NOMO-1 treated with dmso at 0.1 percent for 144 hours (cell line): ENCODE measurements at regions not wholly inside any gene's neighbourhood (a gene's known extent, or its start where the extent isn't known, plus 50 kb on each side); places are given as distances from the start of the nearest gene placed in this dataset.
"Not testable (repeated sequence)": the region's sequence is repeated elsewhere in the genome, so short reads cannot be mapped to it uniquely, and the experiment has no call there.

Experiments
- DNase-seq: peaks from one replicate; lab custom pipeline; 2025; ENCODE audit not compliant: unreplicated experiment; lab: John Stamatoyannopoulos, UW

DNA sequence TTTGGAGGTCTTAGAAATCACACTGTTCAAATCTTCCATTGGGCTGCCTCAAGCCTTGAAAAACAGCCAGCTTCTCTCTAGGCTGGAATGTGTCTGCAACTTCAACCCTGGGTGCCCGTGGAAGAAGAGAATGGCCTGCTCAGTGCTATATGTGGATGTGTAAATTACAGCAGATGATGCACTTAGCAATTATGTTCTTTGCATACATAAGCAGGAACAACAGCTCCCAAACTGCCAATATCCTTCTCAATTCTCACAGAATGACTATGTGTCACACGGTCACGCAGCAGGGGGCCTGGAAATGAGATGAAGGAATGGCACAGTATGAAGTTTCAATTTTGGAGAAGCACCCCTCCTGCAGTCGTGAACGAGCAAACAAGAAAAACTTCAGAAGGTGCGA, 175.2 kb upstream of the SMARCA2 start:
- no peak for DNase-seq

DNA sequence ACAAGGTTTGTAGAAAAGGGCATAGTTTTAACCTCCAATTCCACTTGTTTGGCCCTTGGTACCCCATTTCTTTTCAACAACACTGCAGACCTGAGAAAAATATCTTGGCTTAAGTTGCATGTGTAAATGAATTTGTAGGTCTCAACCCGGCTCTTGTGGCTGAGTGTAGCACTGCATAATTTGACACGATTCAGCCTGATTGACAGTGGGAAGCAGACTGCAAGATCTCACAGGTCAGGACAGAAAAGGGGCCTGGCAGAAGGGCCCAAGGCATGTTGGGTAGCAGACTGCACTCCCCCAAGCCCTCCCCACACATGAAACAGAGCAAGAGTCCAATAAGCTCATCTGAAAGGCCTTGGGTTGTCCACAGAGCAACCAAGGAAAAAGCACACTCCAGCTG, 169.7 kb upstream of the SMARCA2 start:
- no peak for DNase-seq

DNA sequence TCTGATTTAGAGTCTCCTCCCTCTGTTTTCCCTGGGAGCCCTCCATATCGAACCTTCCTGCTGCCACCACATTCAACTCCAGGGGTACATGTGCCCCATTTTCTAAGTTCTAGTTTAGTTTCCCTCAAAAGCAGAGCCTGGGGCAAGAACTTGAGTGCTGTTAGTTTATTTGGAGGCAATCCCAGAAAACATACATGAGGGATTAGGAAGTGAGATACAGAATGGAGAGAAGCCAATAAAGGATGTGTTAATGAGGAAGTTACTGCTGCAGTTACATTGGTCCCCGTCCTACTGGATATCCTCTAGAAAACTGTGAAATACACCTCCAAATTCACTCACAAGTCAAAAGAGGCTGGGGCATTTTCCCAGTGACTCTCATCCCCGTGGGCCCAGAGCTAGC, 159.4 kb upstream of the SMARCA2 start:
- no peak for DNase-seq

DNA sequence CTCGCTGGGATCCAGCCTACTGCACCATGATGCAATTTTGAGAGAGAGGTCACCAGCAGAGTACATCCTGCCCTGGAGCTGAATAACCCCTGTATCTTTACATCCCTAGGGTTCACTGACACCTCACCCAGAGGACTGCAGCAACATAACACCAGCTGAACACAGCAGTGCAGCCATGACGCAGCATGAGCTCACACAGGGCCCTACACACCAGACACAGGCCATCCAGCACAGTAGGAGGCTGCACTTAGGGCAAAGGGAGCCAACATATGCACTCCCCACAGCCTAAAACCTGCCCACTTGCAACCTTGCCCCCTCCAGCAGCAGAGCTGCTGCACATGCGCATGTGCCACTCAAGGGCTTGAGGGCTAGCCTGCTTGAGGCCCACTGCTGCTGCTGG, 157.3 kb upstream of the SMARCA2 start:
- no peak for DNase-seq

DNA sequence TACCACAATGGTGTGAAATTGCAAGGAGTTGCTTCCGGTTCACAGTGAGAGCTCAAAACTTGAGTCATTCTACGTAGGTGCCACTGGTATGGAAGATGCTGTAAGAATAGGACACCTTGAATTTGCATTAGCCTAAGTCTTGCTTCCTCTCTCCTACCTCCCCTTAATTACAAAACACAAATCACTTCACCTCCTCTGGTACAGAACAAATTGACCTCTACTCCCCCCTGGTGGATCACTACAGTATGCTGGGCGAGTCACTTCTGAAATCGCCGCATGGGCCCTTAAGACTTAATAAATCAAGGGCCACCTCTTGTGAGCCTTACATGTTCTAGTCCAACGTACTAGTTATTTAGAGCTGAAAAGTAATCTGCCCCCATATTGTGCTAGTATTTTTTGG, 145.3 kb upstream of the SMARCA2 start:
- no peak for DNase-seq

DNA sequence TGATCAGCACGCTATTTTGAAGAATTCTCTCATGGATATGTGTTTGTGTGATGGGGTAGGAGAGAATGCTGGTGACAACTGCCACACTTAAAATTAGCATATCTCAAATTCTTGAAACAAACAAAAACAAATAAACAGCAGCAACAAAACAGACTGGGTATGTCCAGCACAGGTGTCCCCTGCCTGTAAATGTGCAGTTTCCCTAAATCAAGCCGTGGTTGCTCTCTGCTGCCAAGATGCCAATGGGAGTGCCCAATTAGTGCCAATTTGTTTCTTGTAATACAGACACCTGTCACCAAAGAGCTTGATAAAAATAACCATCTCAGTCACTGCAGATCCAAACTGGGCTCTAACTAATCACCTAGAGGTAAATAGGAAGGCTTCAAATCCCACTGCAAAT, 144.2 kb upstream of the SMARCA2 start:
- no peak for DNase-seq

DNA sequence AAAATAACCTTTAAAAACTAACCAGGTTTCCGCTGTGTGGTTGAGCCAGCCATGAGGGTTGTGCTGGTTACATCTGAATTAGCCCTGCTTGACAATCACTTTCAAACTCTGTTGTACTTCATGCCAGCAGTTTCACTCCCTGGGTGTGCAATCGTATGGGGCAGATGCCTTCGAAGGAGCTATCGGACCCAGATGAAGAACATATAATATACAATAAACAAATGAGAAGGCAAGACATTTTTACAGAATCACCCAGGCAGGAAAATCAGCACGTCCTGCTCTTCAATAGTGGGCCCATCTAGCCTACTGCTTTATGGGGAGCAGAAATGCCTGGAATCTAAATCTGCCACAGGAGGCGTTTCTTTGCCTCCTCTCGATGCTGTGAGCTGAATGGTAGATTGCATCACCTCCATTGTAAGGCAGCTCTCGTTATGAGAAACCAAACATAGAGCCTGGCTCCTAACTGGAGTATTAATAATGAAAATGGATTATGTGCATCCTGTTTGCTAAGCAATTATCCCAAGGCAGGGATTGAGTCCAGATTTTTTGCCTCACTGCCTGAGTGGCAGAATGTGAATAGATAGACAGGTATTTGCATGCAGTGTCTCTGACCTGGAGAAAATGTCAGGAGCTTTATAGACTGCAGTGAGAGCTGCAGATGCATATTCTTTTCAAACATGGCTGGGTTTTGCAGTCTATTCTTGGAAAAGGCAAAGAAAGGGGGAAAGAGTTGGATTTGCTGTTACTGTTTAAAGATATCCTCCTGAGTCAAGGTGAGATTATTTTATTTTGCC, 143.3 kb upstream of the SMARCA2 start:
- DNase-seq: no peak

DNA sequence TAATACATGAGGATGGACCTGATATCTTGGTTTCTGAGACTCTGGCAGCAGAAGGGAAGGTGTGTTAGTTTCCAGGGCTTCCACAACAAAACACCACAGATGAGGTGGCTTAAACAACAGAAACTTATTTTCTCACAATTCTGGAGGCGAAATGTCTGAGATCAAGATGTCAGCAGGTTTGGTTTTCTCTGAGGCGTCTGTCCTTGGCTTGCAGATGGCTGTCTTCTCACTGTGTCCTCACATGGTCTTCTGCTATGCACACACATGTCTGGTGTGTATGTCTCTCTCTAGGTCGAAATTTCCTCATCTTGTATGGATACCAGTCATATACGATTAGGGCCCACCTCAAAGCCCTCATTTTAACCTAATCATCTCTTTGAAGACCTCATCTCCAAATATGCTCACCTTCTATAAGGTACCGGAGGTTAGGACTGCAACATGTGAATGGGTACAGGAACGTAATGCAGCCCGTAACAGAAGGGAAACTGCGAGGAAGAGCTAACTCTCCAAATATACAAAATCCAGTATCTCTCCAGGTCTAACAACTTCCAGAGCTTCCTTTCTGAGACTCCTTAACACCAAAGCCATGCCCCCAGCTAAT, 139.8 kb upstream of the SMARCA2 start:
- no peak for DNase-seq

DNA sequence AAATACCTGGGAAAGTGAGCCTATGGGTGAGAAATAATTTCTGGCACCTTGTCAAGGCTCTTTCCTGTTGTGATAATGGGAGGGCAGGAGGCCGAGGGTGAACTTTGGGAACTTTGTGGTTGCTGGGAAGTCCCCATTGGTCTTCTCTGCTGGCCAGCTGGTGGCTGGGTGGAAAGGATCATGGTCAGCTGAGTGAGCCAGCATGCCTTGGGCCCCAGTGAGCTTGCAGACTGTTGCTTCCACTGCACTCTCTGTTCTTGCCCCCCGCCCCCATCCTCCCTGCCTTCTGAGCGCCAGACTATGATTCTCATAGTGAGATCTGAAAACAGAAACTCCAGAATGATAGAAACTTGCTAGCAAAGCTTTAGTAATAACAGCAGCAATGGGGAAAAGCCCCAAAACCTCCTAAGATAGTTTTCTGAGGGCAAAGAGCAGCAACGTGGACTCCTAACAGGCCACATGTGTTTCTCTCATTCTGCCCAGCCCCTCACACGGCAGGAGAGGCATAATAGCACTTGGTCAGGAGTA, 139.2 kb upstream of the SMARCA2 start:
- no peak for DNase-seq

DNA sequence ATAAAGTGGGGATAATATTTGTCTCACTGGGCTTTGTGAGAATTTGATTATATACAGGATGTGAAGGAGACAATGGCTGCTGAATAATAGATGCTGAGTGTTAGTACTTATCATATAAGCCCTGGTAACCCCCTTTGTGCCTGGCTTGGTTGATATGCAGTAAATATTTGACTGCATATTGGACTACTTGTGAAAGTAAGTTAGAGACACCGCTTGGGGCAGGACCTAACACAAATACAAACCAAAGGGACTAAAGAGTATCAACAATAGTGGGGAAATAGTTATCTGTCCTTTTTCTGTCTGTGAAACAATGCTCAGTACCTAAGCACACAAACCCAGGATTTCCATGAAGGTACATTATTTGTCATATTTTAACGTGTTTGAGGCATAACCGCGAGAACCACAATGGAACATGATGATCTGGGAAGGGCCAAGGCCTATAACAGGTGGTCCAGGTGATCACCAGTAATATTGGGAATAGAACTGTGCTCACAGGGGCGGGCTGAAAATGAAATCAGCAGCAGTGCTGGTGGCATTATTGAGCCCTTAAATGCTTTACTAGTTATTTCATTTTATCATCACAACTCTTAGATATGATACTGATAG, 138.2 kb upstream of the SMARCA2 start:
- no peak for DNase-seq

DNA sequence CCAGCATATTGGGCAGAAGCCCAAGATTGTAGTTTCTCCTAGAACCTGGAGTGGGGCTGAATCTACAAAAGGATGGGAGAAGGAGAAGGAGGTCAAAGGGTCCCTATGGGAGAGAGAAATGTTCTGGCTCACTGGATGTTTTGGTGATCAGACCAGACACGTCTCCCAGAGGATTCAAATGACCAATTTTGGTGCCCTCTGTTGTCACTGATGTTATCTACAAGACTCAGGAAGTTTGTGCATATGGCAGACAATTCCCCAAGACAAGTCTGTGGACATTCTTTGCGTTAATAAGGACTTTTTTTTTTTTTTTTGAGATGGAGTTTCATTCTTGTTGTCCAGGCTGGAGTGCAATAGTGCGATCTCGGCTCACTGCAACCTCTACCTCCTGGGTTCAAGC, 137.2 kb upstream of the SMARCA2 start:
- no peak for DNase-seq

DNA sequence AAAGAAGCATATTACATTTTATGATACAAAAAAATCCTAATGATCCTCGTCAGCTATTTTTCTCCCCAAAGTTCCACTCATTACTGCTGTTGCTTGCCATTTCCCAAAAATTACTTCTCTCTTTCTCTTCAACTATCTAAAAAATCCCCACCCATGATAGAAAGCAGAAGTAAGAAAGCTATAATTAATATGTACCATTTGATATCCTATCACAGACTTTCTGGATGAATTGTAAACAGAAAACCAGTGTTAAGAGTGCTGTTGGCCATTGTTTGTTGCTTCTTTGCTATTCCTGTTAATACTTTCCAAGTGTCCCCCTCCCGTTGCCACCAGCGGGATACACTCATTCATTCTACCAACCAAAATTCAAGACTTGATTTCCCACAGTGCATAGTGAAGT, 136.3 kb upstream of the SMARCA2 start:
- DNase-seq: peak; percentile 8

DNA sequence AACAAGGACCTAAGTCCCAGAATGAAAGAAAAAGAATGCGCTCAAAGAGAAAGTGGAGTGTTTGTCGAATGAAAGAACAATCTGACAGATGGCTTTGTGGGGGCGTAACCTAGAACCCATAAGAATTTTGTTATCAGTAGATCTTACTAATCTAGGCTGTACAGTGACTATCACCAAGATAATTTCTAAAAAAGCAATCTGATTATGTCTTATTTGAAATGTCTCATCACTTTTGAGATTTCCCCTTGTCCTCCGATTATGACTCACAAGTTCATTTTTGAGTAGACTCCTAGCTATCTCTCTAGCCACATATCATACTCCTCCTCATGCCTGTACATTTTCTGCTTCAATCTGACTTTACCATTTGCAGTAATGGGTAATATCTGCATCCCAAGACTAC, 135.6 kb upstream of the SMARCA2 start:
- DNase-seq: no peak

DNA sequence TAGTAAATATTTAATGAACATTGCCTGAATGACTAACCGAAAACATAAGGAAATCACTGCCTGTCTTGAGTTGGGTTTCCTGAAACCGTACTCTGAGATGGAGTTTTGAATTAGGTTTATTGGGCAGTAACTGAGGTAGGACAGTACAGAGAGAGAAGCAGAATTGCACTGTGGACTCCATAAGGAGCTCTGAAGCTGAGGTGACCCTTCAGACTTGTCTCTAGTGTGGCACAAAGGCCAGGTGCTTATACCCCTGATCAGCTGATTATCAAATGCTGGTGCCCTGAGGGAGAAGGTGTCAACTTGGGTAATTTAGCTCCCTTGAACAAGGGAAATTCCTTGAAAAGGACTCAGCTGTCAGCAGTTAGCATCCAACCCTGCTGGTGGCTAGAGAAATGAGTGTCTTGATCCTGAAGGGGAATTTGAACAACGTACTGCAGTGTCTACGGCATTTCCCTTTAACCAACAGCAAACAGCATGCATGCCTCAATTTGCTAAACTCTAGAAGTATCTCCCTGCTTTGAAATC, 135.0 kb upstream of the SMARCA2 start:
- no peak for DNase-seq

DNA sequence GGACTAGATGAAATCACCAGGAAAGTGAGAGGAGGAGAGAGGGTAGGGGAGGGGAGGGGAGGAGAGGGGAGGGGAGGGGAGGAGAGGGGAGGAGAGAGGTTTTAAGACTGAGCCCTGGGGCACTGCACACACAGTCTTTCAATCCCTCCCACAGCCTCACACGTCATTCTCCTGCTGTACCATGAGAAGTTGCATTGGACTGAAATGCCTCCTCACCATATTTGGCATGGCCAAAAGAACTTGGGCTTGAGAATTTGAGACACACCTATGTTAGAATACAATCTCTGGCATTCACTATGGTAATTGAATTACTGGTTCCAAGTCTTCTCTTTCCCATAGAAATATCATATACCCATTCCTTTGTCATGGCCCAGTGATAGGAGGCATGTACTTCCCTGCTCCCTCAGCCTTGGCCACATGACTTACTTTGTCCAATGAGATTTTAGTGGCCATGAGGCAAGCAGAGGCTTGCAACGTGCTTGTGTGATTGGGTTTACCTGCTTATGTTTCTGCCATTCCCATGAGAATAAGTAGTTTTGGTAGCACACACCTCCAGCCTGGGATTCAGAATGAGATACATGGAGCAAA, 133.3 kb upstream of the SMARCA2 start:
- no peak for DNase-seq

DNA sequence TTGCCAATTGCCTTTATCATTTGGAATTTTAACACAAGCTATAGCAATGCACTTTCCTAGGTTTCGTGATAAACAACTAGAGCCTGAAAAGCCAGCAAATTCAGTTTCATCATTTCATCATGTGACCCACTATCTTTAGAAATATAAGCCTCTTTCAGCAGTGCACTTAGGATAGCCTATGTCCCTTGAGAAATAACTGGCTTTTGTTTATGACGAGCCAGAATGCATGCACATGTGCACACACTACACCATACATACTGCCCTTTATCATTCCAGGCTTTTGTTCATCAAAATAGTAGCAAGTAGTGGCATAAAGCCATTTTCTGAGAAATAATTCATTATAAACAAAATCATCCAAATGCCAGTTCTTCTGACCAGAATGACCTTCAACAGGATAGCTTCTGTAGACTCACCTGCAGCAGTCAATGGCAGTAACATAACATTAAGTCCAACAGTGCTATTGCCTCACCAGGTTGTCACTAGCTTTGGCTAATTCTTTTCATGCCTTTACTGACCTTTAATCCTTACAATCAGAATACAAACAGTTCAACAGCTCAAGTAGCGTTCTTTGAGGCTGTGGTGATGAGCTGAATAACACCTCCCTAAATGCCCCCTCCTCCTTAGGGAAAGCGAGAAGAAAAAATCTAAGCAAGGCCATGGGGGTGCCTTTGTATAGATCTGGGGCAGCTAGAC, 132.3 kb upstream of the SMARCA2 start:
- no peak for DNase-seq

DNA sequence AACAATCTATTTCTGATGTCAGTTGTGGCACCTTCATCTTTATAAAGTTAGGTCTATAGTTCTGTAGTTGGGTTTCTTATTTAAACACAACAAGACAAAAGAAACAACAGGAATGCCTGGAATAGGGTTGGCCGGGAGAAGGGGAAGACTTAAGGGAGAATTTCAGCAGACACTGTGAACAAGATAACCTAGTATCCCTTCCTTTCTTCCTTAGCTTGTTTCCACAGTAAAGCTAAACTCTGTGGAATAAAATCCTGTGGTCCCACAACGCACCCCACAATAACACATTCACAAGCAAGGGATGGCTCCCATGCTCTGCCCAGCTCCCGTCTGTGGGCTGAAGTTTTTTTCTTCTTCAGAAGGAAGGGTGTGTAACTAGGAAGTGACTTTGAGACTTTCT, 124.9 kb upstream of the SMARCA2 start:
- no peak for DNase-seq

DNA sequence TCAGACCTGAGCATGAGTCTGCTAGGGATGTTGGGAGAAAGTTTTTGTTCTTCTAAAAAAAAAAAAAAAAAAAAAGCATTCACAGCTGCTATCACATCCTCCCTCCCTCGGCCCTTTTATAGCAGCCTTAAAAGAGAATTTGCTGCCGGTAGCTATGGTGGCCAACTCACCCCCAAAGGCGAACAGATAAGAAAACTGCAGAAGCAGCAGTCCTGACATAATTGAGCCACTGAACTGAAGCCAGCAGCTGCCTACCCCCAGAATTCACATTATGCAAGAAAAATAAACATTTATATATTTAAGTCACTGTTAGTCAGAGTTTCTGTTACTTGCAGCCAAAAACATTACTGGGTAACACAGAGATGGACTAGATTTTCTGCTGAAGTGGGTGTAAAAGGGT, 124.3 kb upstream of the SMARCA2 start:
- DNase-seq: no peak

DNA sequence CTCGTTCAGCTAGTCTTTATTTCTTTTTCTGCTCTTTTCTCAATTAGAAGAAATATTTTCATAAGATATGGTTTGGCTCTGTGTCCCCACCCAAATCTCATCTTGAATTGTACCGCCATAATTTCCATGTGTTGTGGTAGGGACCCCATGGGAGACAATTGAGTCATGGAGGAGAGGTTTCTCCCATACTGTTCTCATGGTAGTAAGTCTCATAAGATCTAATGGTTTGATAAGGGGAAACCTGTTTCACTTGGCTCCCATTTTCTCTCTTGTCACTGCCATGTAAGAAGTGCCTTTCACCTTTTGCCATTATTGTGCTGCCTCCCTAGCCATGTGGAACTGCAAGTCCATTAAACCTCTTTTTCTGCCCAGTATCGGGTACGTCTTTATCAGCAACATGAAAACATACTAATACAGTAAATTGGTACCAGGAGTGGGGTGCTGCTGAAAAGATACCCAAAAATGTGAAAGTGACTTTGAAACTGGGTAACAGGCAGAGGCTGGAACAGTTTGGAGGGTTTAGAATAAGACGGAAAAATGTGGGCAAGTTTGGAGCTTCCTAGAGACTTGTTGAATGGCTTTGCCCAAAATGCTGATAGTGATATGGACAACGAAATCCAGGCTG, 112.0 kb upstream of the SMARCA2 start:
- DNase-seq: not testable (repeated sequence)

DNA sequence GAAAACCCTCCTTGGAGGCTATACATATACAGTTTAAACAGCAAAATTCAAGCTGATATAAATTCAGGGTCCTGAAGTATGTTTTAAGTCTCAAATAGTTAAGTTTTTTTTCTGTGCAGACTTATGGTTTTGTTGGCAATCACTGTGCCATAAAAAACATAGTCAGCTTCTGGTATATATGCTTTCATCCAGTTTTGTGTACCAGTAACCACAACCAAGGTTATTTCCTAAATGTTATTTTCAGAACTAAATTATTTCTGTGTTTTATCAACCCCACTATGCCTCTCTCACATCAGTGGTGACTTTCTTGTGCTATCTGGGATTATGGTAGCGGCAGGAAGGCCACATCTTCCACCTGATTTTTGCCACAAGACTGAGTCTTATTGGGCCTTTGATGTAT, 107.7 kb upstream of the SMARCA2 start:
- no peak for DNase-seq

DNA sequence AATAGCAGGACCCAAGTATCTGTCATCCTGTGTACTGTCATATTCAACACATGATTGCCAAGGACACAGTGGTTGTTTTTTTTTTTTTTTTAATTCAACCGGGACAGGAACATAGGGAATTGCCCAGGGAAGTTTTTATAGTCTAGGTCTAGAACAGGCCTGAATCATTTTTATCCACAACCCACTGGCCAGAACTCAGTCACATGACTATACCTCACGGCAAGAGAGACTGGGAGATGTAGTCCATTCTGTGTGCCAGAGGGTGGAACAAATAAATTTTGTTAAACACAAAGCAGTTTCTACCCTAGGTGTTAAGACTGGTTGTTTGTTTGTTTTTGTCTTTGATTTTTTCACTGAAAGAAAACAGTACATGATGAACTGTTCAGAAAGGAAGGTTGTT, 105.8 kb upstream of the SMARCA2 start:
- DNase-seq: no peak
